Kasumi-1 (cell line): ENCODE measurements at regions not wholly inside any gene's neighbourhood (a gene's known extent, or its start where the extent isn't known, plus 50 kb on each side); places are given as distances from the start of the nearest gene placed in this dataset.
"Not testable (repeated sequence)": the region's sequence is repeated elsewhere in the genome, so short reads cannot be mapped to it uniquely, and the experiment has no call there.

ENCODE experiments used
- DNase-seq, 2 experiments: peaks; one replicate each; lab custom pipeline; 2025; lab: John Stamatoyannopoulos, UW

DNA sequence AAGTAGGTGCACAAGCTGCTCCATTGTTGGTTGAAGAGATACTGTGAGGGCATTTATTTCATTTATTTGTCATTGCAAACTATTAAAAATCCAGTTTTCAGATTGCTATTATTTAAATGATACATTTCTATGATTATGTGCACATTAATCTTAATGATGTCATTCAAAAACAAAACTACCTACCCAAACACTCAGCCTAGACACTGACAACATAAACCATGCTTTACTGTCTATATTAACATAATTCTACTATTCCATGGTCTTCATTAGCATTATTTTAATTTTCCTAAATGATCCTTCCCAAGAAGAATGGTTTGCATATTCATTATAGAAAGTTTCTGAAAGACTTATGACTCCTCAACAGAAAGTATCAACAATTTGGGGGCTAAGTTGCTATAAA lies 813.0 kb upstream of the SLITRK5 start:
- DNase-seq, result no peak

DNA sequence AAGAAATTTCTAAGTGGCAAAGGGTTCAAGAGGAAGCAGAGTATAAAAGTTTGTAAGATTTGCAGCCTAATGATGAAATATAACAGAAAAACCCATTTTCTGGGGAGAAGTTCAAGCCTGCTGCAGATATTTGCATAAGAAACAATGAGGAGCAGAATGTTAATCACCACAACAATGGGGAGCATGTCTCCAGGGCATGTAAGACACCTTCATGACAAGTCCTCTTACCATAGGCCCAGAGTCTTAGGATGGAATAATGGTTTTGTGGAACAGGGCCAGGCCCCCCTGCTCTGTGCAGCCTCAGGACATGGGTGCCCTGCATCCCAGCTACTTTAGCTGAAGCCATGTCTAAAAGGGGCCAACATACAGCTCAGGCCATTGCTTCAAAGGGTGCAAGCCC lies 809.0 kb upstream of the SLITRK5 start:
- no peak for DNase-seq

DNA sequence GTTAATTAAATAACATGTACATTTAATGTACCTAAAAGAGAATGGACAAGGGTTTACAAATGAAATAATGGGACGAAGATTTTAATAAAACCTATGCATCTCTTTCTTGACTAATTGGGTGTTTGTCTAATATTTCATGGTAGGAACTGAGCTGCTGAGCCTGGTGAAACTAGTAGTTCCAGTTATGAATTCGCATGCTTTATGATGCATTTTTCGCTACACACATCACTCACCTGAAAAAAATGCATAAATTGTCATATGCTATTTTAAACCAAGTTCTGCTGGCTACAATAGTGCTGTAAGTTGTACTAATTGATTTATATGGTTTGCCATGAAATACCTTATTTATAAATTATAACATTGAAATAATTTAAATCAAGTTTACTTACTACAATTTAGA lies 806.8 kb upstream of the SLITRK5 start:
- DNase-seq, result no peak

- DNase-seq, result peak; percentile 56 to 57
Observed at GRCh38 chr13:86870444-86870843, 800.7 kb upstream of the SLITRK5 start.

- DNase-seq, result no peak
Observed at GRCh38 chr13:86877441-86877840, 793.7 kb upstream of the SLITRK5 start.

DNA sequence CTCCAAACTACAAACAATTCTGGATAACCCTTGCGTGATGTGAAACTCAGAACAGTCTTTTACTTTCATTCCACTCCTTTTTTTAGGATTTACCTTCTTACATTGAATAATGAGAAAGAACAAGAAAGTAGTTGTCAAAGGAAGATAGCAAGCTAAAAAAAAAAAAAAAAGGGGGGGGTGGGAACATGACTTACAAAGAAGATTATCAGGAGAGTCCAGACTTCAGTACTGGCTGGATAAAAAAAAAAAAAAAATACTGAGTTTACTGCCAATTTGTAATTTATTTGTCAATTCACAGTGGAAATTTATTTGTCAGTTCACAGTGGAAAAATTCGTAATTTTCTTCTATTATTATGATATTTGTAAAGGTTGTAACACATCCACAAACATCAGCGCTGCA lies 792.4 kb upstream of the SLITRK5 start:
- no peak for DNase-seq

DNA sequence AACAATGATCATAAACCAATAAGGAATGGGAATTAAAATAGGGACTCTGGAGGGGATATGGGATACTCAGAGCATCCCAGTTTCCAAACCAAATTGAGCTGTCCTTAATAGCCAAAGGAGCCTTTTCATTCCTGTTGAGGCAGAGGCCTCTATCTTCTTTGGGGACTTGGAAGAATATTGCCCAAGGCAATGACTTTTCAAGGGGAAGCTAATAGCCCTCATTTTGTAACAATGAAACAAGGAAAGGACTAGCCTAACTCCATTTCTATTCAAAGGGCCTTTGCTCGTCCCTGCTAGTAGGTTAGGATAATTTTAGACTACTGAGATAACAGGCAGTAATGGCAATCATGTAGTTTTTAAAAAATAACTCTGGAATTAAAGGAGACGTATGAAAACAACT lies 789.8 kb upstream of the SLITRK5 start:
- DNase-seq, result no peak

- DNase-seq, result no peak
Observed at GRCh38 chr13:86882107-86882506, 789.1 kb upstream of the SLITRK5 start.

- DNase-seq, result peak; percentile 2 to 27
Observed at GRCh38 chr13:86882835-86883234, 788.3 kb upstream of the SLITRK5 start.

- no peak for DNase-seq
Observed at GRCh38 chr13:86892330-86892729, 778.8 kb upstream of the SLITRK5 start.

- no peak for DNase-seq
Observed at GRCh38 chr13:86900906-86901305, 770.3 kb upstream of the SLITRK5 start.

DNA sequence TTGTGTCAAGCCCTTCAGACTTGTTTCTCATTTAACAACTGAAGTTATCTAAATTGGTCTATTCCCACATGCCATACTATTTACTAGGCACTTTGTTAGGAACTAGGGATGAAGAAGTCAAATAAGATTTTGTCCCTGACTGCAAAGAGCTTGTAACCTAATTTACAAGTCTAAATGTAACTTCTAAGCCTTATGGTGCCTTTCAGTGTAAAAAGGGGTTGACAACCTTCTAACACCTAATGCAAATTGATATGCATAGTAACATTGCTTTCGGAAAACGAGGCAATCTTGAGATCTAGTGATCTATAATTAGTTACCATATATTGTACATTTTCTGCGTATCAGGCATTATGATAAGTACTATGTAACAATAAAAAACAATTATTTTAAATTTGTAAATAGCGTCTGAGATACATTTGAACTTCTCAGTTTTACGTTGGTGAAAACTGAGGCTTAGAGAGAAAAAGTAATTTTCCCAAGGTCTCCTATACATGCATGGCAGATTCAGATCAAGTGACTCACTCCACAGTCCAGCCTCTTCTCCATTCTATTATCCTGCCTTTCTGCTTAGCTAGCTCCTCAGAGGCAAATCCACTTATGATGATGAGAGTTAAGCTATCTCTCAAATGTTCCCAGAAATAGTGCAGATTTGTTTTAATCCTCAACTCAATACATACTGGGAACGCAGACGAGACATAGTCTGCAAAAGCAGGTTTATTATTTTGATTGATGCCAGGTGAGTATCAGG lies 764.9 kb upstream of the SLITRK5 start:
- DNase-seq, result no peak

DNA sequence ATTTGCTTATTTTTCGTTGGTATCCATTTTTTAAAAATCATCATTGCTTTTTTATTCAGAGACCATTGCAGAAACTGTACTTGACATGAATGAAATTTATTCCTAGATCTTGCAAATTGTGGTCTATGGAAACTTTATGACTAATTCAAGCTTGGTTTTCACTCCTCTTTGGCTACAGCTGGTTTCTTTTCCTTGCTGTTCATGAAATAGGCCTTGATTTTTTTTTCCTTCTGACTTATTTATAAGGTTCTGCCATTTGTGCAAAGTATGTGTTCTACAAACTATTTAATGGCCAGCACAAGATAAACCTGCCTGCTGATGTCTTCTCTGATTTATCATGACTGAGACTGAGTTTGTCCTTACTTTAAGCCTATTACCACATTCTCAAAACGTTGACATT lies 764.0 kb upstream of the SLITRK5 start:
- DNase-seq, result no peak

GRCh38 chr13:86909318-86909717 lies 761.9 kb upstream of the SLITRK5 start:
- no peak for DNase-seq

GRCh38 chr13:86914757-86915156 lies 756.4 kb upstream of the SLITRK5 start:
- DNase-seq, result no peak

GRCh38 chr13:86917438-86917837 lies 753.7 kb upstream of the SLITRK5 start:
- DNase-seq, result not testable (repeated sequence)

- no peak for DNase-seq
Observed at GRCh38 chr13:86918682-86919081, 752.5 kb upstream of the SLITRK5 start.

GRCh38 chr13:86920961-86921360 lies 750.2 kb upstream of the SLITRK5 start:
- DNase-seq, result no peak

DNA sequence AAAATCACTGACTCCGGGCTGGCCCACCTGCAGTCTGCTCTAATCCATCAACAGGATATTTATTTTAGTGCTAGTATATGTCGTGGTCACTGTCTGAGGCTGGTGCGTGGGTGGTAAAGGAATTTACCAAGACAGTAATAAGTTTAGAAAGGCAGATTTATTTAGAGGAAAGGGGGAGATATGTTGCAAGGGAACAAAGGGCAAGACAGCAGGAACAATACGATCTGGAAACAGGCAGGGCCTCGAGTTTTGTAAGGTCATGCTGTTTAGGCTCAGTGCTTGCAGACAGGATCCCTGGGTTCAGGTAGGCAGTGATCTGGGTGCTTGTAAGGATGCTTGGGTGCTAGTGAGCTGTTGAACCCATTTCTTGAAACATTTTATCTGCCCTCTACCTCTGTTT lies 748.2 kb upstream of the SLITRK5 start:
- no peak for DNase-seq

DNA sequence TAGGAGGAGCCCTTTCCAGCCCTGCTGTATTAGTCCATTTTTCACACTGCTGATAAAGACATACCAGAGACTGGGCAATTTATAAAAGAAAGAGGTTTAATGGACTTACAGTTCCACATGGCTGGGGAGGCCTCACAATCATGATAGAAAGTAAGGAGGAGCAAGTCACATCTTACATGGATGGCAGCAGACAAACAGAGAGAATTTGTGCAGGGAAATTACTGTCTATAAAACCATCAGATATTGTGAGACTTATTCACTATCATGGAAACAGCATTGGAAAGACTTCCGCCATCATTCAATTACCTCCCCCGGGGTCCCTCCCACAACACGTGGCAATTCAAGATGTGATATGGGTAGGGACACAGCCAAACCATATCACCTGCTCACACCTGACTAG lies 744.3 kb upstream of the SLITRK5 start:
- not testable (repeated sequence) for DNase-seq

- DNase-seq, result no peak
Observed at GRCh38 chr13:86932776-86933334, 738.3 kb upstream of the SLITRK5 start.

DNA sequence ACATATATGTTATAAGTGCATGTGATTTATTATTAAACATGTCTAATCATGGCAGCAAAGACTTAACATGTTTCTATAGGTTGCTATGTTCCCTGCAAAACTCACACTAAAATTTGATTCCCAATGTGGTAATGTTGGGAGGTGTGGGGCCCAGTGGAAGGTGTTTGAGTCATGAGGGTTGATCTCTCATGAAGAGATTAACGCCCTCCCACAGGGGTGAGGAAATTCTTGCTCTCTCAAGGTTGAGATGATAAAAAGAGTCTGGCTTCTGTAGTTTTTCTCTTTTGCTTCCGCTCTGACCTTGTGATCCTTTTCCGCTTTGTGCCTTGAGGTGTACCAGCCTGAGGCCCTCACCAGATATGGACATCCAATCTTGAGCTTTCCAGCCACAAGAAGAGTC lies 737.5 kb upstream of the SLITRK5 start:
- no peak for DNase-seq

DNA sequence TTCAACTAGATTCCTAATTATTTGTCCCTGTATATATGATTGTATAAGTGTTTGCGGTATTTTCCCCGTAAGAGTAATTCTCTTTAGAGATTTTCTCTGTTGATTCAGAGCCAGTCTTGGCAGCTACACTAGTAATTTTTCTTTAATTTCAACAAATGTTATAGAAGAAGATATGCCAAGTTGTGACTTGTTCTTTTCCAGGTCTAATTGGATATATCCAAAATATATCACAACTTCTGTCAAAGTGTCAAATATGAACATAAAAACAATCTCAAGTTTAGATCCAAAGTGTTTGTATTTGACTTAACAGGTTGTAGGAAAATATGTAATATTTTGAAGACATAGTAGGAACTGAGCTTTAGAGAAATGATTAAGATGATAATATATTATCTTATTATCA lies 733.9 kb upstream of the SLITRK5 start:
- no peak for DNase-seq

DNA sequence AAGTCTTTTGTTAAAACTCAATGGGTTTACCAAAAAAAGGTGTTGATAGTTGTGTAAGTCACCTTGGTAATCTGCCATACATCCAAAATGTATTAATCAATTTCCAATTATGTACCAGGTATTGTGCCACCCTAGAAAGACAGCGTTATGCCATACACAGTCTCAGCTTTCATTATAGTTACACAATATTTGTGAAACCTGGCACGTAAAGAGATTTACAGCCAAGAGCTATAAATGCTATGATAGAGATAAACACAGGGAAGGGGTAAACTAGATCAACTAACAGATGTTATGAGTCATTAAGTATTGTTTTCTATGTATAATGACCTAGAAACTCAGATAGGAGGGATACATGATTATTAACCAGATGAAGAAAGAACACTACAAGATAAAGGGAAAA lies 725.6 kb upstream of the SLITRK5 start:
- no peak for DNase-seq
